HepG2 (cell line): ENCODE measurements at regions not wholly inside any gene's neighbourhood (a gene's known extent, or its start where the extent isn't known, plus 50 kb on each side); places are given as distances from the start of the nearest gene placed in this dataset.

ENCODE experiments used
- ATAC-seq: fragments of 200-7000 bp; cut with Tn5 transposase; 3 replicates; pipeline ENCODE4 v1.9.1; 2020; ENCODE audit warnings: mild to moderate bottlenecking, moderate library complexity
- BruUV-seq: library from RNA; stranded (reverse); fragments of 400-500 nt; replicated peaks from 2 replicates; lab custom pipeline; 2021; lab: Mats Ljungman, UMichigan
- CTCF ChIA-PET: fragments of 300-600 bp; formaldehyde crosslinking; extraction: SDS; loops from one replicate; lab custom pipeline; 2021; ENCODE audit warnings: low total read pairs, inconsistent platforms, low intra/inter-chr PET ratio; lab: Yijun Ruan, JAX
- POLR2A ChIA-PET: fragments of 350-600 bp; sonication (Branson Sonifier 250); formaldehyde crosslinking; loops from one replicate; lab custom pipeline; 2020; ENCODE audit warnings: antibody characterized with exemption, inconsistent platforms; lab: Yijun Ruan, JAX
- DNase-seq: peaks from one replicate; pipeline ENCODE4 v3.0.0-alpha.2; 2015; ENCODE audit warnings: low spot score
- FAIRE-seq: peaks from 3 replicates; lab custom pipeline; 2011; peaks lifted over from hg19 to GRCh38; lab: Jason Lieb, UNC
- H2AFZ ChIP-seq: one replicate; pipeline ENCODE4 v1.6.1; 2011; ENCODE audit warnings: low read length, inconsistent platforms
- H3K27ac ChIP-seq: fragments of 300-600 bp; 3 replicates; pipeline ENCODE4 v1.8.0; 2011; ENCODE audit warnings: mixed run types, mild to moderate bottlenecking, mixed read lengths, low read length, inconsistent platforms; ENCODE audit not compliant: insufficient read depth; ENCODE audit errors: extremely low read length
- H3K27me3 ChIP-seq, 2 experiments: fragments of 200-600 bp in 1 of 2; 2 replicates in 1 of 2; 3 replicates in 1 of 2; pipeline versions ENCODE4 v1.6.0 to v1.8.0; 2011; ENCODE audit warnings: low read length in 2 of 2, mild to moderate bottlenecking in 2 of 2, moderate library complexity in 2 of 2, inconsistent platforms in 1 of 2; ENCODE audit not compliant: insufficient read depth in 2 of 2, control insufficient read depth in 1 of 2
- H3K36me3 ChIP-seq, 2 experiments: fragments of 200-600 bp in 1 of 2; replicated peaks in 1 of 2; 2 replicates in 1 of 2; 3 replicates in 1 of 2; pipeline versions ENCODE4 v1.5.1 to v1.8.0; 2011; ENCODE audit warnings: low read length in 2 of 2, inconsistent platforms in 1 of 2; ENCODE audit not compliant: insufficient read depth in 2 of 2, control insufficient read depth in 1 of 2
- H3K4me1 ChIP-seq: 2 replicates; pipeline ENCODE4 v1.5.1; 2012; ENCODE audit warnings: low read length, inconsistent platforms; ENCODE audit not compliant: insufficient read depth
- H3K4me2 ChIP-seq: 2 replicates; pipeline ENCODE4 v1.6.0; 2011; ENCODE audit warnings: low read depth, low read length, inconsistent platforms
- H3K4me3 ChIP-seq, 3 experiments: fragments of 200-600 bp in 1 of 3; sonication (generic), shearing (Covaris generic) in 1 of 3; replicated peaks in 1 of 3; 2 replicates each; pipeline ENCODE4 v1.5.1; 2011 to 2016; ENCODE audit warnings: low read length in 3 of 3, inconsistent platforms in 2 of 3, low read depth in 2 of 3, mild to moderate bottlenecking in 2 of 3, control low read depth in 1 of 3, mixed read lengths in 1 of 3; ENCODE audit not compliant: insufficient read depth in 1 of 3
- H3K79me2 ChIP-seq: one replicate; pipeline ENCODE4 v1.6.1; 2011; ENCODE audit warnings: low read length, inconsistent platforms; ENCODE audit not compliant: insufficient read depth
- H3K9ac ChIP-seq: 2 replicates; pipeline ENCODE4 v1.6.0; 2011; ENCODE audit warnings: mild to moderate bottlenecking, low read depth, low read length, inconsistent platforms; ENCODE audit not compliant: insufficient read depth
- H3K9me3 ChIP-seq: 2 replicates; pipeline ENCODE4 v1.5.1; 2012; ENCODE audit warnings: mild to moderate bottlenecking, low read length
- H4K20me1 ChIP-seq: 2 replicates; pipeline ENCODE4 v1.6.0; 2011; ENCODE audit warnings: inconsistent platforms, mild to moderate bottlenecking, low read length, moderate library complexity; ENCODE audit not compliant: insufficient read depth
- ELF3 ChIP-seq: IDR thresholded peaks from 2 replicates; pipeline ENCODE4 v1.6.1; 2016; ENCODE audit warnings: missing genetic modification reagents, missing compliant biosample characterization
- HES4 ChIP-seq: sonication (generic); formaldehyde crosslinking; IDR thresholded peaks from 2 replicates; pipeline ENCODE4 v1.9.0; 2021; ENCODE audit warnings: mild to moderate bottlenecking, missing genetic modification reagents, borderline replicate concordance
- HHEX ChIP-seq: IDR thresholded peaks from 2 replicates; pipeline ENCODE4 v1.6.1; 2016; ENCODE audit warnings: control low read depth
- JUN ChIP-seq: sonication (generic); formaldehyde crosslinking; IDR thresholded peaks from 2 replicates; pipeline ENCODE4 v1.4.0; 2020; ENCODE audit warnings: mild to moderate bottlenecking, missing genetic modification reagents
- MYPOP ChIP-seq: sonication (generic); formaldehyde crosslinking; IDR thresholded peaks from 2 replicates; pipeline ENCODE4 v1.8.1; 2023; ENCODE audit warnings: mild to moderate bottlenecking, moderate library complexity, missing genetic modification reagents
- POLR2A ChIP-seq, 2 experiments: IDR thresholded peaks; 2 replicates each; pipeline ENCODE4 v1.6.1; 2011; ENCODE audit warnings: low read depth in 2 of 2, low read length in 2 of 2, mild to moderate bottlenecking in 1 of 2, moderate library complexity in 1 of 2; ENCODE audit not compliant: insufficient read depth in 1 of 2
- SRF ChIP-seq: IDR thresholded peaks from 2 replicates; pipeline ENCODE4 v1.6.1; 2011; ENCODE audit warnings: mild to moderate bottlenecking, low read depth, low read length, moderate library complexity
- ZNF20 ChIP-seq: sonication (generic); formaldehyde crosslinking; IDR thresholded peaks from 2 replicates; pipeline ENCODE4 v1.4.0; 2020; ENCODE audit warnings: mild to moderate bottlenecking, moderate library complexity, missing genetic modification reagents
- ZNF550 ChIP-seq: sonication (generic); formaldehyde crosslinking; IDR thresholded peaks from 2 replicates; pipeline ENCODE4 v1.4.0; 2020; ENCODE audit warnings: mild to moderate bottlenecking, missing genetic modification reagents, borderline replicate concordance
- WGBS: methylation state at CpG from one replicate; pipeline ENCODE4 v1.1.6; 2017; ENCODE audit warnings: low lambda C conversion rate; 5-methylcytosine and 5-hydroxymethylcytosine counted together
- in situ Hi-C: cut with HindIII; loops from 2 replicates; pipeline ENCODE4 v1.10.0; 2017; ENCODE audit warnings: low pct_unique_long_range_greater_than_20kb; ENCODE audit not compliant: extremely low pct_ligation_motif_present
- intact Hi-C: fragments of 100-400 bp; cut with micrococcal nuclease; formaldehyde crosslinking; loops from one replicate; pipeline ENCODE4 v1.10.0; 2022; ENCODE audit not compliant: unreplicated experiment

- FAIRE-seq = no peak
- no peak overlapping the region for H2AFZ ChIP-seq
- H3K9me3 ChIP-seq = no peaks in the 10 kb centered on the region
- no peaks in the 10 kb centered on the region for H3K36me3 ChIP-seq
- no peaks in the 10 kb centered on the region for H3K27me3 ChIP-seq
- TF ChIP-seq JUN (CRISPR knock-in tag) (no peak), ZNF20 (CRISPR knock-in tag) (no peak), SRF (no peak), HHEX (no peak), ELF3 (no peak), HES4 (CRISPR knock-in tag) (no peak), MYPOP (CRISPR knock-in tag) (no peak)
- DNase-seq = no peak
- intact Hi-C loops = no loop called here
- in situ Hi-C loops = no loop called here
- CTCF ChIA-PET = no interaction called here
- no peak overlapping the region for H3K9ac ChIP-seq
- no peak overlapping the region for H3K27ac ChIP-seq
- POLR2A ChIA-PET = no interaction called here
- no peak overlapping the region for H3K4me3 ChIP-seq
- no peak overlapping the region for H3K4me2 ChIP-seq
- no peaks in the 10 kb centered on the region for H4K20me1 ChIP-seq
- 0% methylated on average over 1 of the region's 1 CpG for WGBS
- H3K4me1 ChIP-seq = no peaks in the 10 kb centered on the region
- H3K79me2 ChIP-seq = no peaks in the 10 kb centered on the region
- BruUV-seq = no TSS peak
- ATAC-seq = no peak
These were observed 629.1 kb upstream of the EYS start for GRCh38 chr6:66336176-66336575.

GRCh38 chr6:66328200-66328599 lies 621.2 kb upstream of the EYS start:
- H3K4me2 ChIP-seq = no peak overlapping the region

More at GRCh38 chr6:66328200-66328599, 621.2 kb upstream of the EYS start:
- POLR2A ChIA-PET = no interaction called here
- H3K4me3 ChIP-seq = no peak overlapping the region
- no peak overlapping the region for H3K9ac ChIP-seq
- H4K20me1 ChIP-seq = no peaks in the 10 kb centered on the region
- in situ Hi-C loops = no loop called here
- no peaks in the 10 kb centered on the region for H3K27me3 ChIP-seq
- 0% methylated on average over 3 of the region's 3 CpGs for WGBS
- FAIRE-seq (no peak), DNase-seq (no peak), ATAC-seq (no peak)
- H3K27ac ChIP-seq = no peak overlapping the region
- no peaks in the 10 kb centered on the region for H3K4me1 ChIP-seq
- no peaks in the 10 kb centered on the region for H3K9me3 ChIP-seq
- no peaks in the 10 kb centered on the region for H3K36me3 ChIP-seq
- intact Hi-C loops = no loop called here
- no peak overlapping the region for H2AFZ ChIP-seq
- H3K79me2 ChIP-seq = no peaks in the 10 kb centered on the region
- no peak for TF ChIP-seq ZNF550
- no peak for TF ChIP-seq POLR2A (IDR thresholded peaks at IDR 0.05; ENCODE audit: insufficient read depth in 1 of 2, low read depth in 2 of 2, low read length in 2 of 2)
- CTCF ChIA-PET = no interaction called here
- no TSS peak for BruUV-seq
